Osteocyte (in vitro differentiated cells): ENCODE measurements at regions not wholly inside any gene's neighbourhood (a gene's known extent, or its start where the extent isn't known, plus 50 kb on each side); places are given as distances from the start of the nearest gene placed in this dataset.

Source experiments
- DNase-seq: peaks from one replicate; pipeline ENCODE4 v3.0.0; 2021; ENCODE audit warnings: mixed read lengths; ENCODE audit not compliant: unreplicated experiment; ENCODE audit errors: extremely low spot score
- H3K27ac Mint-ChIP-seq: one replicate; pipeline ENCODE4 v1.8.0; 2021; ENCODE audit warnings: mild to moderate bottlenecking, mixed read lengths; ENCODE audit not compliant: unreplicated experiment
- H3K27me3 Mint-ChIP-seq: one replicate; pipeline ENCODE4 v1.8.0; 2021; ENCODE audit warnings: mixed read lengths; ENCODE audit not compliant: unreplicated experiment
- H3K36me3 Mint-ChIP-seq: one replicate; pipeline ENCODE4 v1.8.0; 2021; ENCODE audit warnings: mixed read lengths; ENCODE audit not compliant: unreplicated experiment
- H3K4me1 Mint-ChIP-seq: one replicate; pipeline ENCODE4 v1.8.0; 2021; ENCODE audit warnings: mixed read lengths; ENCODE audit not compliant: unreplicated experiment
- H3K4me3 Mint-ChIP-seq: one replicate; pipeline ENCODE4 v1.8.0; 2021; ENCODE audit warnings: mild to moderate bottlenecking, moderate library complexity, mixed read lengths; ENCODE audit not compliant: unreplicated experiment
- H3K9me3 Mint-ChIP-seq: one replicate; pipeline ENCODE4 v1.8.0; 2021; ENCODE audit warnings: mixed read lengths; ENCODE audit not compliant: unreplicated experiment
- CTCF ChIP-seq: fragments of 200-600 bp; sonication (generic); IDR thresholded peaks from 2 replicates; pipeline ENCODE4 v1.5.0; 2021; ENCODE audit warnings: antibody characterized with exemption, mild to moderate bottlenecking, moderate library complexity

DNA sequence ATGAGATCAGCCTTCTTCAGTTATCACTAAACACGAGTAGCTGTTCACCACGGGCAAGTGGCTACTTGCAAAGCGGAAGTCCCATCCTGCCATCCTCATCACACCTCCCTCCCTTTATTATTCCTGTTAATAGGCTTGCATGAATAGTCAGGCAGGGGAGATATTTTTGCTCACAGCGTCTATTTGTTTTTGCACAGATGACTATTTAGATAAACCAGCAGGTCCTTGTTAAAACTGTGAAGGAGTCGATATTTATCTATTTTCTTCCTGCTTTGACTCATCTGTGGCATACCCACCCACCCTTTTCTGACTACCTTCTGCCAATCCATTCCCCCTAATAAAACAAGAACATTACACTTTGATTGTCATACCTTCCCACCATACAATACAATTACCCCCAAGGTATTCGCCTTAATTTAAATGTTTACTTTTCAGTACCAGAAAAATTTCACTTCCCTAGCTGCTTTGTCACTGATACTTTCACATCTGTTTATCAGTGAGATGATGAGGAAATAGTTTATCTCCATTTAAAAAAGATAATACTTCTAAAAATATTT is 96.6 kb upstream of the BANK1 start:
- Mint-ChIP-seq H3K27ac (no peak overlapping the region), H3K4me3 (no peak overlapping the region), H3K9me3 (no peaks in the 10 kb centered on the region), H3K36me3 (no peaks in the 10 kb centered on the region), H3K27me3 (peaks cover 32% of the 10 kb centered on the region), H3K4me1 (no peaks in the 10 kb centered on the region)
- no peak for TF ChIP-seq CTCF
- no peak for DNase-seq

DNA sequence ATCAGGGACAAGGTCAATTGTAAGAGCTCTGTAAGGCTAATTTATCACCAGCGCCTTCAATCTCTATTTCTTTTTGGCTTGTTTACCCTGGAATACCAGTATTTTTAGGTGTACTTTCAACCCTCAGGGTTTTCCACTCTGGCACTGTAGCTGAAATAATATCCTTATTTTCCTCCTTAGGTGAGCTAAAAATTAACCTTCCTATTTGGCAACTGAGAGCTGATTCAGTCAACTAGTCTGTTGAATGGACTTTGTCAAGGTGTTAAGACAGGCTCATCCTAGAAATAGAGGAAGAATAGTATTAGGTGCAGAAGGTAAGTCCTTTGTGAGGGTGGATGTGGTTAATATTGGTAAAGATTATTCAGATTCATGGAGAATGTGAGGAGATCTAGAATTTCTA is 101.3 kb upstream of the BANK1 start:
- no peak for DNase-seq
- no peak for TF ChIP-seq CTCF
- Mint-ChIP-seq H3K9me3 (no peaks in the 10 kb centered on the region), H3K4me3 (no peak overlapping the region), H3K4me1 (no peaks in the 10 kb centered on the region), H3K36me3 (no peaks in the 10 kb centered on the region), H3K27ac (no peak overlapping the region), H3K27me3 (peaks cover 30% of the 10 kb centered on the region)

DNA sequence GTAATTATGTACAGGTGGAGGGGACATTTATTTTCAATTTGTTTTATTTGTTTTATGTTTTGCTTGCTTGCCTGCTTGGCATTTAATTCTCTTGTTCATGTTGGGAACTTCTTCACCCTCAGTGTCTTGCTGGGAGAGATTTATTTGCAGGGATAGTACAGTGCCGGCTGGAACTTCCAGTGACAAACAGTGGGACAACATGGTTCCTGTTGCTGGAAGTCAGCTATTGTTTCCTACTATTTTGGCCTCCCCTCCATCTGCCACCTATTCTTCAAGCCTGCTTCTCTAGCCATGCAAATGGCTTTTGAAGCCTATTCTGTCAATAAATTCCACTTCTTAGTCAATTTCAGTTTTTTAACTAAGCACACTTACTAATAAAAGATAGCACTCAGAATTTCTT is 105.4 kb upstream of the BANK1 start:
- no peak overlapping the region for H3K27ac Mint-ChIP-seq
- no peak for TF ChIP-seq CTCF
- peaks cover 21% of the 10 kb centered on the region for H3K27me3 Mint-ChIP-seq
- H3K4me1 Mint-ChIP-seq, result no peaks in the 10 kb centered on the region
- no peaks in the 10 kb centered on the region for H3K9me3 Mint-ChIP-seq
- no peaks in the 10 kb centered on the region for H3K36me3 Mint-ChIP-seq
- no peak for DNase-seq
- H3K4me3 Mint-ChIP-seq, result no peak overlapping the region

- Mint-ChIP-seq H3K9me3 (no peaks in the 10 kb centered on the region), H3K36me3 (no peaks in the 10 kb centered on the region), H3K27me3 (peaks cover 12% of the 10 kb centered on the region), H3K4me1 (no peaks in the 10 kb centered on the region), H3K27ac (no peak overlapping the region), H3K4me3 (no peak overlapping the region)
- no peak for TF ChIP-seq CTCF
- DNase-seq, result no peak
Measured at GRCh38 chr4:101682946-101683345, 107.6 kb upstream of the BANK1 start.

DNA sequence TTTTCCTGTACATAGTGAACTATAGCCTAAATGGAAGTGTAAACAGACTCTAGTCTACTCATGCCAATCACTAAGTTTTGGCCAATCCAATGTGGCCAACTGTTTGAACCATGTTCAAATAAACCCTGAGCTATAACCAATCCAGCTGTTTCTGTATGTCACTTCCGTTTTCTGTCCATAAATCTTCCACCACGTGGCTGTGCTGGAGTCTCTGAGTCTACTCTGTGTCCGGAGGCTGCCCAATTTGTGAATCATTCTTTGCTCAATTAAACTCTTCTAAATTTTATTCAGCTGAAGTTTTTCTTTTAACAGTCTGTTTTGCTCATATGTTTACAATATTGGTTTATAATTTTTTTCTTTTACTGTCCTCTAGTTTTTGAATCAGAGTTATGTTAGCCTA is 112.3 kb upstream of the BANK1 start:
- no peaks in the 10 kb centered on the region for H3K4me1 Mint-ChIP-seq
- TF ChIP-seq CTCF, result no peak
- H3K27ac Mint-ChIP-seq, result no peak overlapping the region
- peaks cover 2% of the 10 kb centered on the region for H3K27me3 Mint-ChIP-seq
- H3K9me3 Mint-ChIP-seq, result no peaks in the 10 kb centered on the region
- no peaks in the 10 kb centered on the region for H3K36me3 Mint-ChIP-seq
- H3K4me3 Mint-ChIP-seq, result no peak overlapping the region
- no peak for DNase-seq
